ENCODE measurements at regions not wholly inside any gene's neighbourhood (a gene's known extent, or its start where the extent isn't known, plus 50 kb on each side); places are given as distances from the start of the nearest gene placed in this dataset.

GRCh38 chr18:78159397-78159796 is 820.2 kb upstream of the SALL3 start:
- Histone ChIP-seq H3K27me3 (ENCODE audit: control insufficient read depth, insufficient read depth, low read length) (no peaks in the 10 kb centered on the region), H3K36me3 (ENCODE audit: control insufficient read depth, insufficient read depth, low read length) (no peaks in the 10 kb centered on the region), H3K79me2 (ENCODE audit: control insufficient read depth, insufficient read depth, low read length) (no peaks in the 10 kb centered on the region), H4K20me1 (ENCODE audit: control insufficient read depth, extremely low read depth, insufficient read depth, low read length) (no peaks in the 10 kb centered on the region), H3K4me1 (ENCODE audit: control insufficient read depth, extremely low read depth, insufficient read depth, low read length) (no peaks in the 10 kb centered on the region), H3K27ac (ENCODE audit: insufficient read depth, low read length) (no peak overlapping the region), H3K4me2 (ENCODE audit: extremely low read depth, insufficient read depth, low read length) (no peak overlapping the region), H2AFZ (ENCODE audit: low read length) (no peak overlapping the region), H3K9ac (ENCODE audit: insufficient read depth, low read length) (no peak overlapping the region), H3K9me3 (ENCODE audit: control insufficient read depth, insufficient read depth, low read depth, low read length) (no peaks in the 10 kb centered on the region), H3K4me3 (replicated peaks in 1 of 4; ENCODE audit: control extremely low read depth in 1 of 4, insufficient read depth in 1 of 4, low read depth in 3 of 4, low read length in 4 of 4) (no peak overlapping the region)
- no peak for TF ChIP-seq EZH2 (IDR thresholded peaks at IDR 0.05; ENCODE audit: low read length, missing control alignments)
- TF ChIP-seq, protein P1, sequence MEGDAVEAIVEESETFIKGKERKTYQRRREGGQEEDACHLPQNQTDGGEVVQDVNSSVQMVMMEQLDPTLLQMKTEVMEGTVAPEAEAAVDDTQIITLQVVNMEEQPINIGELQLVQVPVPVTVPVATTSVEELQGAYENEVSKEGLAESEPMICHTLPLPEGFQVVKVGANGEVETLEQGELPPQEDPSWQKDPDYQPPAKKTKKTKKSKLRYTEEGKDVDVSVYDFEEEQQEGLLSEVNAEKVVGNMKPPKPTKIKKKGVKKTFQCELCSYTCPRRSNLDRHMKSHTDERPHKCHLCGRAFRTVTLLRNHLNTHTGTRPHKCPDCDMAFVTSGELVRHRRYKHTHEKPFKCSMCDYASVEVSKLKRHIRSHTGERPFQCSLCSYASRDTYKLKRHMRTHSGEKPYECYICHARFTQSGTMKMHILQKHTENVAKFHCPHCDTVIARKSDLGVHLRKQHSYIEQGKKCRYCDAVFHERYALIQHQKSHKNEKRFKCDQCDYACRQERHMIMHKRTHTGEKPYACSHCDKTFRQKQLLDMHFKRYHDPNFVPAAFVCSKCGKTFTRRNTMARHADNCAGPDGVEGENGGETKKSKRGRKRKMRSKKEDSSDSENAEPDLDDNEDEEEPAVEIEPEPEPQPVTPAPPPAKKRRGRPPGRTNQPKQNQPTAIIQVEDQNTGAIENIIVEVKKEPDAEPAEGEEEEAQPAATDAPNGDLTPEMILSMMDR (conservative IDR thresholded peaks at IDR 0.05 in 1 of 2, IDR thresholded peaks at IDR 0.05 in 1 of 2; ENCODE audit: low read depth in 1 of 2, low read length in 2 of 2), result no peak
- no peak for DNase-seq (ENCODE audit: low read depth in 2 of 2)

DNA sequence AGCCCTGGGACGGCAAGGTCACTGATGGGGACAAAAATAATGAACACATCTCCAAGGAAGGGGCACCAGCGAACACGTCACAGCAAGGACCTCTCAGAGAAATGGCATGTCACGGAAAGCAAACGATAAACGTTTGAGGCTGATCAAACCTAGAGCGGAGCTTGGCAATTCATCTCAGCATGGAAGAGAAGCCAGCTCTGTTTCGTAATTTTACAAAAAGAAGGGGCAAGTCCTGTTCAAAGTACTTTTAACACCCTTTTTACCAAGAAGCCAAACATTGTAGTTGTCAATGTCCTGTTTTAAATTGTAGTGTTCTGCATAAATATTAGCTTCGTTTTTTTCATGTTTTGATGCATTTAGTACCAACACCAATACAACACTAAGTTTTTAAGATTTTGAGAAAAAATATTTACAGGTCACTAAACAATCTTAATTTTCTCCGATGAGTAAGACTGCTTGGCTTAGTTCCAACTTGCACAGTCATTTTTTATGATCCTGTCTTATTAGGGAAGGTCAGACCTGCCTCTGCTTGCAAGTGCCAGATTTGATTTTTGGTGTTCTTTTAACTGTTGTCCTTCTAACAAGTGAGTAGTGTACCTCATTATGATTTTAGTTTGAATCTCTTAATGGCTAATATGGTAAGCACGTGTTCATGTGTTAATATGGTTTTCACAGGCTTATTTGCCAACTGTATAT is 818.5 kb upstream of the SALL3 start:
- H4K20me1 ChIP-seq (ENCODE audit: control insufficient read depth, extremely low read depth, insufficient read depth, low read length), result no peaks in the 10 kb centered on the region
- no peak for TF ChIP-seq EZH2 (IDR thresholded peaks at IDR 0.05; ENCODE audit: low read length, missing control alignments)
- TF ChIP-seq, protein P1 (conservative IDR thresholded peaks at IDR 0.05 in 1 of 2, IDR thresholded peaks at IDR 0.05 in 1 of 2; ENCODE audit: low read depth in 1 of 2, low read length in 2 of 2), result no peak

DNA sequence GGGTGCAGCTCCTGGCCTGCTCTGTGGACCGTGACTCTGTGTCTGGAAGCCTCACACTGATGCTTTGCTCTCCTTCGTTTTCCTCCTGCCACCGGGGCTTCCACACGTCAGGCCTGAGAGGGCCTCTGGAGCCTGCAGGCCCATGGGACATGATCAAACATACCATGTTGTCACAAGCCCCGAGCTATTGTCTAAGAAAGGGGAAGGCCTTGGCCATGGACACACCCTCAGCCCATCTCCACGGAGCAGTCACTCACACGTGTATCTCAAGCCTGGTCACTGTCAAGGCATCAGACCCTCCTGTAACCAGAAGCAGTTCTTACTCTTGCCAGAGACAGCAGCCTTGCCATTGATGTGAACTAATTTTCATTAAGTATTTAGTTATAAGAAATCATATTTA is 814.1 kb upstream of the SALL3 start:
- no peaks in the 10 kb centered on the region for H3K9me3 ChIP-seq (ENCODE audit: control insufficient read depth, insufficient read depth, low read depth, low read length)
- TF ChIP-seq EZH2 (IDR thresholded peaks at IDR 0.05; ENCODE audit: low read length, missing control alignments), result no peak
- TF ChIP-seq, protein P1 (conservative IDR thresholded peaks at IDR 0.05 in 1 of 2, IDR thresholded peaks at IDR 0.05 in 1 of 2; ENCODE audit: low read depth in 1 of 2, low read length in 2 of 2), result no peak
- no peak overlapping the region for H3K9ac ChIP-seq (ENCODE audit: insufficient read depth, low read length)
- no peak overlapping the region for H3K4me3 ChIP-seq (replicated peaks in 1 of 4; ENCODE audit: control extremely low read depth in 1 of 4, insufficient read depth in 1 of 4, low read depth in 3 of 4, low read length in 4 of 4)
- H3K27me3 ChIP-seq (ENCODE audit: control insufficient read depth, insufficient read depth, low read length), result no peaks in the 10 kb centered on the region
- H3K4me2 ChIP-seq (ENCODE audit: extremely low read depth, insufficient read depth, low read length), result no peak overlapping the region
- H3K79me2 ChIP-seq (ENCODE audit: control insufficient read depth, insufficient read depth, low read length), result no peaks in the 10 kb centered on the region
- H2AFZ ChIP-seq (ENCODE audit: low read length), result no peak overlapping the region
- no peaks in the 10 kb centered on the region for H4K20me1 ChIP-seq (ENCODE audit: control insufficient read depth, extremely low read depth, insufficient read depth, low read length)
- H3K27ac ChIP-seq (ENCODE audit: insufficient read depth, low read length), result no peak overlapping the region
- no peaks in the 10 kb centered on the region for H3K36me3 ChIP-seq (ENCODE audit: control insufficient read depth, insufficient read depth, low read length)
- H3K4me1 ChIP-seq (ENCODE audit: control insufficient read depth, extremely low read depth, insufficient read depth, low read length), result no peaks in the 10 kb centered on the region
- DNase-seq (ENCODE audit: low read depth in 2 of 2), result no peak

More for the DNA sequence above, 818.5 kb upstream of the SALL3 start:
- no peaks in the 10 kb centered on the region for H3K79me2 ChIP-seq (ENCODE audit: control insufficient read depth, insufficient read depth, low read length)
- no peaks in the 10 kb centered on the region for H3K36me3 ChIP-seq (ENCODE audit: control insufficient read depth, insufficient read depth, low read length)
- H3K9me3 ChIP-seq (ENCODE audit: control insufficient read depth, insufficient read depth, low read depth, low read length), result no peaks in the 10 kb centered on the region
- no peaks in the 10 kb centered on the region for H3K27me3 ChIP-seq (ENCODE audit: control insufficient read depth, insufficient read depth, low read length)
- DNase-seq (ENCODE audit: low read depth in 2 of 2), result no peak
- no peak overlapping the region for H2AFZ ChIP-seq (ENCODE audit: low read length)
- no peak overlapping the region for H3K4me2 ChIP-seq (ENCODE audit: extremely low read depth, insufficient read depth, low read length)
- H3K4me1 ChIP-seq (ENCODE audit: control insufficient read depth, extremely low read depth, insufficient read depth, low read length), result no peaks in the 10 kb centered on the region
- no peak overlapping the region for H3K27ac ChIP-seq (ENCODE audit: insufficient read depth, low read length)
- no peak overlapping the region for H3K9ac ChIP-seq (ENCODE audit: insufficient read depth, low read length)
- no peak overlapping the region for H3K4me3 ChIP-seq (replicated peaks in 1 of 4; ENCODE audit: control extremely low read depth in 1 of 4, insufficient read depth in 1 of 4, low read depth in 3 of 4, low read length in 4 of 4)

Data from fibroblast of lung (primary cell).